ENCODE measurements at regions not wholly inside any gene's neighbourhood (a gene's known extent, or its start where the extent isn't known, plus 50 kb on each side); places are given as distances from the start of the nearest gene placed in this dataset.

- H3K9me3 Mint-ChIP-seq = no peaks in the 10 kb centered on the region
- no peak overlapping the region for H3K4ac ChIP-seq (ENCODE audit: low read depth, low read length)
- no peak overlapping the region for H2AK5ac ChIP-seq (ENCODE audit: insufficient read length, low read length)
- no peaks in the 10 kb centered on the region for H3K36me3 Mint-ChIP-seq (ENCODE audit: insufficient read depth in 1 of 3, low read depth in 3 of 3)
- H3K9me3 ChIP-seq (ENCODE audit: control insufficient read depth, low read depth, low read length) = no peaks in the 10 kb centered on the region
- no peak overlapping the region for H3K27ac ChIP-seq (ENCODE audit: insufficient read length, low read depth, low read length)
- no peak overlapping the region for H2BK120ac ChIP-seq (ENCODE audit: low read depth, low read length, poor library complexity, severe bottlenecking)
- no peak for DNase-seq
- H3K4me1 ChIP-seq (ENCODE audit: insufficient read depth, low read length) = no peaks in the 10 kb centered on the region
- no peaks in the 10 kb centered on the region for H4K20me1 ChIP-seq (ENCODE audit: control insufficient read depth, insufficient read depth, insufficient read length)
- no peaks in the 10 kb centered on the region for H3K79me1 ChIP-seq (ENCODE audit: insufficient read depth, low read depth, low read length, poor library complexity, severe bottlenecking)
- H2BK15ac ChIP-seq (ENCODE audit: low read depth, low read length) = no peak overlapping the region
- no peak overlapping the region for H3T11ph ChIP-seq (ENCODE audit: low read length)
- no peaks in the 10 kb centered on the region for H3K4me1 Mint-ChIP-seq
- H3K4me3 Mint-ChIP-seq = no peak overlapping the region
- no peaks in the 10 kb centered on the region for H3K27me3 Mint-ChIP-seq (ENCODE audit: low read depth)
- no peak overlapping the region for H2BK12ac ChIP-seq (ENCODE audit: insufficient read length, low read depth, low read length)
- H3K27ac Mint-ChIP-seq = no peak overlapping the region
- H3K18ac ChIP-seq (ENCODE audit: insufficient read length, low read depth, low read length) = no peak overlapping the region
- no peak overlapping the region for H2BK5ac ChIP-seq (ENCODE audit: insufficient read length, low read length)
- H4K91ac ChIP-seq (ENCODE audit: insufficient read length, low read depth, low read length) = no peak overlapping the region
- no peak overlapping the region for H4K8ac ChIP-seq (replicated peaks; ENCODE audit: insufficient read length, low read depth, low read length)
- H3K27me3 ChIP-seq (ENCODE audit: insufficient read depth, low read length) = no peaks in the 10 kb centered on the region
- WGBS (ENCODE audit: extremely low coverage, insufficient read length, low lambda C conversion rate) = no CpG with 5 or more reads among the region's 1 CpG
- H3K56ac ChIP-seq (ENCODE audit: insufficient read length, low read depth, low read length) = no peak overlapping the region
- H3K79me2 ChIP-seq (ENCODE audit: insufficient read depth, low read length) = no peaks in the 10 kb centered on the region
- no peak overlapping the region for H2AFZ ChIP-seq (ENCODE audit: low read length)
- no peak overlapping the region for H4K5ac ChIP-seq (ENCODE audit: insufficient read length, low read depth, low read length)
- H2BK20ac ChIP-seq (ENCODE audit: low read depth, low read length, poor library complexity, severe bottlenecking) = no peak overlapping the region
- H3K23ac ChIP-seq (ENCODE audit: insufficient read length, low read depth, low read length) = no peak overlapping the region
- no peak for TF ChIP-seq CTCF (conservative IDR thresholded peaks at IDR 0.05)
- no peak overlapping the region for H3K4me2 ChIP-seq (ENCODE audit: insufficient read depth, insufficient read length, low read length)
- H3K23me2 ChIP-seq (ENCODE audit: insufficient read length, low read depth, low read length, poor library complexity, severe bottlenecking) = no peaks in the 10 kb centered on the region
- no peak overlapping the region for H3K9ac ChIP-seq (ENCODE audit: extremely low read depth, insufficient read length, low read length)
- no peak overlapping the region for H3K14ac ChIP-seq (ENCODE audit: insufficient read depth, low read length)
Measured at GRCh38 chr7:9836671-9837070, 1137.0 kb upstream of the PHF14 start.

All from H9 (cell line).